Kidney (tissue), 13 donors: ENCODE measurements at regions not wholly inside any gene's neighbourhood (a gene's known extent, or its start where the extent isn't known, plus 50 kb on each side); places are given as distances from the start of the nearest gene placed in this dataset.

Experiments
- DNase-seq, 5 donors: peaks; one replicate each; pipeline ENCODE4 v3.0.0-alpha.2; 2013 to 2020
- FAIRE-seq: peaks from 2 replicates; lab custom pipeline; 2012; peaks lifted over from hg19 to GRCh38; lab: Jason Lieb, UNC
- H3K27ac ChIP-seq, 2 donors: one replicate each; pipeline ENCODE4 v1.7.0; 2013; ENCODE audit warnings: low read depth in 2 of 2, low read length in 2 of 2, inconsistent platforms in 1 of 2
- H3K27me3 ChIP-seq: one replicate; pipeline ENCODE4 v1.7.1; 2013; ENCODE audit warnings: low read length, inconsistent platforms; ENCODE audit not compliant: control insufficient read depth, insufficient read depth
- H3K36me3 ChIP-seq, 3 donors: one replicate each; pipeline versions ENCODE4 v1.7.0 to v1.7.1; 2013; ENCODE audit warnings: low read length in 3 of 3, control low read depth in 1 of 3, inconsistent platforms in 1 of 3; ENCODE audit not compliant: insufficient read depth in 3 of 3, control insufficient read depth in 2 of 3
- H3K4me1 ChIP-seq, 3 donors: one replicate each; pipeline versions ENCODE4 v1.7.0 to v1.7.1; 2013; ENCODE audit warnings: low read length in 3 of 3, inconsistent platforms in 1 of 3, low read depth in 1 of 3; ENCODE audit not compliant: control insufficient read depth in 2 of 3, insufficient read depth in 2 of 3
- H3K4me3 ChIP-seq, 3 donors: one replicate each; pipeline versions ENCODE4 v1.7.0 to v1.8.1; 2013; ENCODE audit warnings: low read length in 3 of 3, control low read depth in 1 of 3, inconsistent platforms in 1 of 3
- H3K9ac ChIP-seq, 3 donors: one replicate each; pipeline versions ENCODE4 v1.7.0 to v1.7.1; 2013; ENCODE audit warnings: low read length in 3 of 3, control low read depth in 1 of 3, inconsistent platforms in 1 of 3
- H3K9me3 ChIP-seq, 3 donors: one replicate each; pipeline versions ENCODE4 v1.7.0 to v1.7.1; 2013; ENCODE audit warnings: low read length in 3 of 3, control low read depth in 1 of 3, inconsistent platforms in 1 of 3; ENCODE audit not compliant: control insufficient read depth in 2 of 3, insufficient read depth in 1 of 3
- intact Hi-C: fragments of 100-400 bp; cut with DNase I; formaldehyde crosslinking; loops from one replicate; pipeline ENCODE4 v1.11.1; 2022
- TF ChIP-seq, protein P1 (sequence below): IDR thresholded peaks from 3 replicates; pipeline ENCODE4 v1.5.1; 2012; ENCODE audit warnings: mild to moderate bottlenecking, moderate library complexity, borderline replicate concordance; ENCODE audit not compliant: insufficient read depth; ENCODE audit errors: extremely low read depth
- donor health status: control.
- donor health status: control.
- donor health status: control.
- donor health status: control.
- donor health status: control.
- donor health status: DM: yes; HTN: yes; CAD: no.
- donor health status: Normal renal cell carcinoma (clear cell type).

DNA sequence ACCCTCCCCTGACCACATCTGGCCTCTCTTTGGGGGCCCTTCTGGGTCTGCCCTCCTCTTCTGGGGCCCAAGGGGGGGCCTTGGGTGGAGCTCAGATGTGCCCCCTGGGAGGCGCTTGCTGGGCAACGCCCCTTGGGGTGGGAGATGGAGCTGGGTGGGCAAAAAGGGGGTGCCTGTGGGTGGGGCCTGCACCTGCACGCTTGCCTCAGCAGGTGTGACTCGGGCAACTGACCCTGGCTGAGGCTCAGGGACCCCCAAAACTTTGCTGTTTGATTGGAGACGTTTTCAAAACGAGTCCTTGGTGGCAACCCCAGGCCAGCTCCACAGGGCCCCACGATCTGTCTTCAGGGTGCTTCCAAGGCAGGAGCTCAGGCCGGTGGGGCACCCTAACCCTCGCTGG is 105.3 kb downstream of the SIK1 start:
- no peak for FAIRE-seq
- peaks cover 0 to 12% (median 6%) of the 10 kb centered on the region in 3 donors for H3K4me1 ChIP-seq
- peaks cover 0 to 4% (median 0%) of the 10 kb centered on the region in 3 donors for H3K9me3 ChIP-seq
- H3K4me3 ChIP-seq: no peak overlapping the region
- no peak overlapping the region for H3K9ac ChIP-seq
- H3K27me3 ChIP-seq: no peaks in the 10 kb centered on the region
- TF ChIP-seq, protein P1, sequence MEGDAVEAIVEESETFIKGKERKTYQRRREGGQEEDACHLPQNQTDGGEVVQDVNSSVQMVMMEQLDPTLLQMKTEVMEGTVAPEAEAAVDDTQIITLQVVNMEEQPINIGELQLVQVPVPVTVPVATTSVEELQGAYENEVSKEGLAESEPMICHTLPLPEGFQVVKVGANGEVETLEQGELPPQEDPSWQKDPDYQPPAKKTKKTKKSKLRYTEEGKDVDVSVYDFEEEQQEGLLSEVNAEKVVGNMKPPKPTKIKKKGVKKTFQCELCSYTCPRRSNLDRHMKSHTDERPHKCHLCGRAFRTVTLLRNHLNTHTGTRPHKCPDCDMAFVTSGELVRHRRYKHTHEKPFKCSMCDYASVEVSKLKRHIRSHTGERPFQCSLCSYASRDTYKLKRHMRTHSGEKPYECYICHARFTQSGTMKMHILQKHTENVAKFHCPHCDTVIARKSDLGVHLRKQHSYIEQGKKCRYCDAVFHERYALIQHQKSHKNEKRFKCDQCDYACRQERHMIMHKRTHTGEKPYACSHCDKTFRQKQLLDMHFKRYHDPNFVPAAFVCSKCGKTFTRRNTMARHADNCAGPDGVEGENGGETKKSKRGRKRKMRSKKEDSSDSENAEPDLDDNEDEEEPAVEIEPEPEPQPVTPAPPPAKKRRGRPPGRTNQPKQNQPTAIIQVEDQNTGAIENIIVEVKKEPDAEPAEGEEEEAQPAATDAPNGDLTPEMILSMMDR: no peak
- intact Hi-C loops: no loop called here
- H3K36me3 ChIP-seq: no peaks in the 10 kb centered on the region
- no peak for DNase-seq
- H3K27ac ChIP-seq: no peak overlapping the region

DNA sequence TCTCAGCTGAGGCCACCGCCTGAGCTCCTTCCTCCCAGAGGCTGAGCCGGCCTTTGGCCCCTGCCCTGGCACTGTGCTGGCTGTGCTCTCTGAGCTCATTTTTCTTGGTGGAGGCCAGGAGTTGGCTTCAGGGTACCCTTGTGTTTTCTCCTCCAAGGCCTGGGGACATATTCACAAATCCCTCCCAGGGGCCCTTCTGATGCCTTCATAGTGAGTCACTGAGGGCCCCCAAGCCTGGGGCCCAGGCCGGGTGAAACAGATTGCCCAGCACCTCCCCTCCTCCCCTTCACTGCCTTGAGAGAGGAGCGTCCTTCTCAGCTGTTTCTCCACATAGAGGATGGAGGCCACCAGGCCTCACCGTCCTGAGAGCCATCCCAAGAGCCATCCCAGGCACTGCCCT is 105.8 kb downstream of the SIK1 start:
- Histone ChIP-seq H3K4me1 (peaks cover 0 to 12% (median 6%) of the 10 kb centered on the region in 3 donors), H3K9me3 (peaks cover 0 to 4% (median 0%) of the 10 kb centered on the region in 3 donors), H3K27me3 (no peaks in the 10 kb centered on the region), H3K4me3 (no peak overlapping the region), H3K9ac (no peak overlapping the region), H3K27ac (no peak overlapping the region), H3K36me3 (no peaks in the 10 kb centered on the region)
- FAIRE-seq (no peak), DNase-seq (no peak)
- intact Hi-C loops: no loop called here
- TF ChIP-seq, protein P1: no peak

DNA sequence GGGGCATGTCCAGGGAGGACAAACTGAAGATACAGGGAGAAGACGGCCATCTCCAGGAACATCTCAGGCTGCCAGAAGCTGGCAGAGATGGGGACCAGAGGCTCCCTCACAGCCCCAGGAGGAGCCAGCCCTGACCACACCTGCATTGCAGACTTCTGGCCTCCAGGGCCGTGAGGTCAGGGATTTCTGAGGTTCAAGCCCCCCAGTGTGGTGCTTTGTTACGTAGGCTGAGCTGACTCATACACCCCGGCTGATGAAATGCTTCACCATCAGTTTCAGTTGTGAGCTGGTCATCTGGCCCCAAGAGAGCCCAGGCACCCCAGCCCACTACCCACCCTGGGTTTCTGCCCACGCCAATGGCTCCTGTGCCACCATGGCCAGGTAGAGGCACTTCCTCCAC is 106.4 kb downstream of the SIK1 start:
- FAIRE-seq (no peak), DNase-seq (no peak)
- H3K27ac ChIP-seq: no peak overlapping the region
- H3K4me1 ChIP-seq: peaks cover 0 to 12% (median 6%) of the 10 kb centered on the region in 3 donors
- H3K4me3 ChIP-seq: no peak overlapping the region
- no peaks in the 10 kb centered on the region for H3K27me3 ChIP-seq
- intact Hi-C loops: no loop called here
- TF ChIP-seq, protein P1: no peak
- H3K36me3 ChIP-seq: no peaks in the 10 kb centered on the region
- no peak overlapping the region for H3K9ac ChIP-seq
- peaks cover 0 to 4% (median 0%) of the 10 kb centered on the region in 3 donors for H3K9me3 ChIP-seq
